ENCODE measurements at regions not wholly inside any gene's neighbourhood (a gene's known extent, or its start where the extent isn't known, plus 50 kb on each side); places are given as distances from the start of the nearest gene placed in this dataset.

- no peaks in the 10 kb centered on the region for H3K36me3 ChIP-seq (ENCODE audit: insufficient read depth, low read length)
- no peak overlapping the region for H3K9ac ChIP-seq (ENCODE audit: low read length)
- no peaks in the 10 kb centered on the region for H4K20me1 ChIP-seq (ENCODE audit: insufficient read depth)
- H3K4me2 ChIP-seq (ENCODE audit: low read length): no peak overlapping the region
- no peak for TF ChIP-seq POLR2AphosphoS5 (IDR thresholded peaks at IDR 0.05)
- TF ChIP-seq EP300 (conservative IDR thresholded peaks at IDR 0.05; ENCODE audit: poor library complexity, severe bottlenecking): no peak
- TF ChIP-seq, protein P1, sequence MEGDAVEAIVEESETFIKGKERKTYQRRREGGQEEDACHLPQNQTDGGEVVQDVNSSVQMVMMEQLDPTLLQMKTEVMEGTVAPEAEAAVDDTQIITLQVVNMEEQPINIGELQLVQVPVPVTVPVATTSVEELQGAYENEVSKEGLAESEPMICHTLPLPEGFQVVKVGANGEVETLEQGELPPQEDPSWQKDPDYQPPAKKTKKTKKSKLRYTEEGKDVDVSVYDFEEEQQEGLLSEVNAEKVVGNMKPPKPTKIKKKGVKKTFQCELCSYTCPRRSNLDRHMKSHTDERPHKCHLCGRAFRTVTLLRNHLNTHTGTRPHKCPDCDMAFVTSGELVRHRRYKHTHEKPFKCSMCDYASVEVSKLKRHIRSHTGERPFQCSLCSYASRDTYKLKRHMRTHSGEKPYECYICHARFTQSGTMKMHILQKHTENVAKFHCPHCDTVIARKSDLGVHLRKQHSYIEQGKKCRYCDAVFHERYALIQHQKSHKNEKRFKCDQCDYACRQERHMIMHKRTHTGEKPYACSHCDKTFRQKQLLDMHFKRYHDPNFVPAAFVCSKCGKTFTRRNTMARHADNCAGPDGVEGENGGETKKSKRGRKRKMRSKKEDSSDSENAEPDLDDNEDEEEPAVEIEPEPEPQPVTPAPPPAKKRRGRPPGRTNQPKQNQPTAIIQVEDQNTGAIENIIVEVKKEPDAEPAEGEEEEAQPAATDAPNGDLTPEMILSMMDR (IDR thresholded peaks at IDR 0.05; ENCODE audit: poor library complexity, severe bottlenecking): no peak
- TF ChIP-seq EZH2 (IDR thresholded peaks at IDR 0.05; ENCODE audit: borderline replicate concordance, insufficient read depth, low read length, poor library complexity, severe bottlenecking): no peak
- TF ChIP-seq RAD21 (conservative IDR thresholded peaks at IDR 0.05): no peak
- TF ChIP-seq, protein P2, sequence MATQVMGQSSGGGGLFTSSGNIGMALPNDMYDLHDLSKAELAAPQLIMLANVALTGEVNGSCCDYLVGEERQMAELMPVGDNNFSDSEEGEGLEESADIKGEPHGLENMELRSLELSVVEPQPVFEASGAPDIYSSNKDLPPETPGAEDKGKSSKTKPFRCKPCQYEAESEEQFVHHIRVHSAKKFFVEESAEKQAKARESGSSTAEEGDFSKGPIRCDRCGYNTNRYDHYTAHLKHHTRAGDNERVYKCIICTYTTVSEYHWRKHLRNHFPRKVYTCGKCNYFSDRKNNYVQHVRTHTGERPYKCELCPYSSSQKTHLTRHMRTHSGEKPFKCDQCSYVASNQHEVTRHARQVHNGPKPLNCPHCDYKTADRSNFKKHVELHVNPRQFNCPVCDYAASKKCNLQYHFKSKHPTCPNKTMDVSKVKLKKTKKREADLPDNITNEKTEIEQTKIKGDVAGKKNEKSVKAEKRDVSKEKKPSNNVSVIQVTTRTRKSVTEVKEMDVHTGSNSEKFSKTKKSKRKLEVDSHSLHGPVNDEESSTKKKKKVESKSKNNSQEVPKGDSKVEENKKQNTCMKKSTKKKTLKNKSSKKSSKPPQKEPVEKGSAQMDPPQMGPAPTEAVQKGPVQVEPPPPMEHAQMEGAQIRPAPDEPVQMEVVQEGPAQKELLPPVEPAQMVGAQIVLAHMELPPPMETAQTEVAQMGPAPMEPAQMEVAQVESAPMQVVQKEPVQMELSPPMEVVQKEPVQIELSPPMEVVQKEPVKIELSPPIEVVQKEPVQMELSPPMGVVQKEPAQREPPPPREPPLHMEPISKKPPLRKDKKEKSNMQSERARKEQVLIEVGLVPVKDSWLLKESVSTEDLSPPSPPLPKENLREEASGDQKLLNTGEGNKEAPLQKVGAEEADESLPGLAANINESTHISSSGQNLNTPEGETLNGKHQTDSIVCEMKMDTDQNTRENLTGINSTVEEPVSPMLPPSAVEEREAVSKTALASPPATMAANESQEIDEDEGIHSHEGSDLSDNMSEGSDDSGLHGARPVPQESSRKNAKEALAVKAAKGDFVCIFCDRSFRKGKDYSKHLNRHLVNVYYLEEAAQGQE (IDR thresholded peaks at IDR 0.05; ENCODE audit: borderline replicate concordance): no peak
- no peaks in the 10 kb centered on the region for H3K9me3 ChIP-seq (ENCODE audit: low read length)
- H3K27me3 ChIP-seq (ENCODE audit: insufficient read depth, low read depth, low read length): no peaks in the 10 kb centered on the region
- H3K4me3 ChIP-seq (ENCODE audit: low read length): no peak overlapping the region
- H3F3A ChIP-seq (ENCODE audit: insufficient read depth, low read length, poor library complexity, severe bottlenecking): no peaks in the 10 kb centered on the region
- no peak overlapping the region for H2AFZ ChIP-seq (ENCODE audit: low read depth, low read length)
- no peaks in the 10 kb centered on the region for H3K79me2 ChIP-seq (replicated peaks; ENCODE audit: insufficient read depth, low read length)
- H3K9me2 ChIP-seq (ENCODE audit: insufficient read depth, low read length): no peaks in the 10 kb centered on the region
- no peak overlapping the region for H3K27ac ChIP-seq (ENCODE audit: low read length)
These were observed 157.4 kb downstream of the DACT1 start for GRCh38 chr14:58794993-58795762.

DNA sequence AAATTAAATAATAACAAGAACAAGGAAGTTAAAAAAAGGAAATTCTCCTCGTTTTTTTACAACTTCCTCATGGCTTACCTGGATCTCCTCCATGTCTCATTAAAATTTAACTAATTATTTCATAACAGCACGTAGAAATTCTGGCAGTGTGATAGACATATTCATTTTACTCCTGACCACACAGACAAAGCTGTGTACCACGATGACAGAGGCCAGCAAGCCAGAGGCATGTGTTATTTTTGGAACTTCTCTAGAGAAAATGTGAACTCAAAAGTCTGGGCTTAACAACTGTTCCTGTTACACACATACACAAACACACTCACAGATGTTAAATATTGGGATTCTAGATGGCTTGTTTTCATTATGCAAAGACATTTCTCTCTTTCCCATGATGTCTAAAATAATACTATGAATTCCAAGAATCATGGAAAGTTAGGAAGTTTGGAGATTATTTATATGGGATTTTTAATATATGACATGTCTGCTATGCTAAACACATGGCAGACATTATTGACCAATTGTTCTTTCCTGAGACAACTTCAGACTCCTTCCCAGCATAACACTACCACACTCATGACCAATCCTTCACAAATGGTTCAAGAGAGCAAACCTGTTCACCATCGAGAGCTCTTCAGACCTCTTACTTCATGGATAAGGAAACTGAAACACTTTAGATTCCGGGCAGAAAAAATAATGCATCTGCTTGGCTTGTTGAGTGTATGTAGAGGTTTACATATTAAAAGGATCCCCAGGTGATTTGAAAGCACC is 158.7 kb downstream of the DACT1 start:
- Histone ChIP-seq H3K27ac (ENCODE audit: low read length) (no peak overlapping the region), H3K4me3 (ENCODE audit: low read length) (no peak overlapping the region), H3K36me3 (ENCODE audit: insufficient read depth, low read length) (no peaks in the 10 kb centered on the region), H3K9me2 (ENCODE audit: insufficient read depth, low read length) (no peaks in the 10 kb centered on the region), H4K20me1 (ENCODE audit: insufficient read depth) (no peaks in the 10 kb centered on the region), H3K9ac (ENCODE audit: low read length) (no peak overlapping the region), H3K4me2 (ENCODE audit: low read length) (no peak overlapping the region), H3K9me3 (ENCODE audit: low read length) (no peaks in the 10 kb centered on the region), H2AFZ (ENCODE audit: low read depth, low read length) (no peak overlapping the region), H3K79me2 (replicated peaks; ENCODE audit: insufficient read depth, low read length) (no peaks in the 10 kb centered on the region), H3F3A (ENCODE audit: insufficient read depth, low read length, poor library complexity, severe bottlenecking) (no peaks in the 10 kb centered on the region), H3K27me3 (ENCODE audit: insufficient read depth, low read depth, low read length) (no peaks in the 10 kb centered on the region)
- TF ChIP-seq SMC3 (conservative IDR thresholded peaks at IDR 0.05; ENCODE audit: poor library complexity) (no peak), EZH2 (IDR thresholded peaks at IDR 0.05; ENCODE audit: borderline replicate concordance, insufficient read depth, low read length, poor library complexity, severe bottlenecking) (no peak), RAD21 (conservative IDR thresholded peaks at IDR 0.05) (no peak), MXI1 (conservative IDR thresholded peaks at IDR 0.05; ENCODE audit: poor library complexity, severe bottlenecking) (no peak), TAF1 (IDR thresholded peaks at IDR 0.05; ENCODE audit: low read depth) (no peak), EP300 (conservative IDR thresholded peaks at IDR 0.05; ENCODE audit: poor library complexity, severe bottlenecking) (no peak), POLR2AphosphoS5 (IDR thresholded peaks at IDR 0.05) (no peak)
- TF ChIP-seq, protein P2 (IDR thresholded peaks at IDR 0.05; ENCODE audit: borderline replicate concordance): no peak
- TF ChIP-seq, protein P1 (IDR thresholded peaks at IDR 0.05; ENCODE audit: poor library complexity, severe bottlenecking): no peak
